Transverse colon (tissue), 4 donors: ENCODE measurements at regions not wholly inside any gene's neighbourhood (a gene's known extent, or its start where the extent isn't known, plus 50 kb on each side); places are given as distances from the start of the nearest gene placed in this dataset.

Experiments used
- EP300 ChIP-seq: sonication (generic); formaldehyde crosslinking; IDR thresholded peaks from one replicate; pipeline ENCODE4 v1.6.1; 2017; ENCODE audit warnings: antibody characterized with exemption, low read depth
- POLR2A ChIP-seq: fragments of 450-650 bp; IDR thresholded peaks from one replicate; pipeline ENCODE4 v1.6.1; 2016; ENCODE audit warnings: antibody characterized with exemption, mild to moderate bottlenecking, moderate library complexity
- POLR2AphosphoS5 ChIP-seq, 3 donors: sonication (generic); formaldehyde crosslinking; IDR thresholded peaks; one replicate each; pipeline ENCODE4 v1.6.1; 2016; ENCODE audit warnings: antibody characterized with exemption in 3 of 3
- TF ChIP-seq, protein P1 (sequence below), 5 experiments: fragments of 200-600 bp in 3 of 5; fragments of 450-650 bp in 2 of 5; sonication (generic) in 3 of 5; IDR thresholded peaks; 1 replicate in 2 of 5; 2 replicates in 3 of 5; pipeline ENCODE4 v1.5.1; 2016 to 2017; ENCODE audit warnings: antibody characterized with exemption in 5 of 5, inconsistent platforms in 3 of 5, mild to moderate bottlenecking in 2 of 5, moderate library complexity in 1 of 5

DNA sequence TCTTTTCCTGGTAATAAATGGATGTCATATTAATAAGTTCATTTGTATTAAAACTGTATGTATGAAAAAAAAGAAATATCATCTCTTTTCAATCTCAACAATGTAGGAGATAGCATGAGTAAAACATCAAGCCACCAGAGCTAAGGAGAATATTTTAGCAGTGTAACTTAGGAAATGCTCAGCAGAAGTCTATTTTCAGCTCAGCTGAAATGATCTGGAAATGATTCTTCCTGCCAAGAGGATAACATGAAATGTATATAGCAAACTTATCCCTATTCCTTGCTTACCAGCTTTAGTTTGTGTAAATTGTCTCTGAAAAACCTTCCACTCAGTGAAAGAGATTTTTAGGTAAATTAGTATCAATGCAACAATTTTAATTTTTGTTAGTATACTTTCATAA, 1194.4 kb downstream of the SLITRK1 start:
- TF ChIP-seq, protein P1, sequence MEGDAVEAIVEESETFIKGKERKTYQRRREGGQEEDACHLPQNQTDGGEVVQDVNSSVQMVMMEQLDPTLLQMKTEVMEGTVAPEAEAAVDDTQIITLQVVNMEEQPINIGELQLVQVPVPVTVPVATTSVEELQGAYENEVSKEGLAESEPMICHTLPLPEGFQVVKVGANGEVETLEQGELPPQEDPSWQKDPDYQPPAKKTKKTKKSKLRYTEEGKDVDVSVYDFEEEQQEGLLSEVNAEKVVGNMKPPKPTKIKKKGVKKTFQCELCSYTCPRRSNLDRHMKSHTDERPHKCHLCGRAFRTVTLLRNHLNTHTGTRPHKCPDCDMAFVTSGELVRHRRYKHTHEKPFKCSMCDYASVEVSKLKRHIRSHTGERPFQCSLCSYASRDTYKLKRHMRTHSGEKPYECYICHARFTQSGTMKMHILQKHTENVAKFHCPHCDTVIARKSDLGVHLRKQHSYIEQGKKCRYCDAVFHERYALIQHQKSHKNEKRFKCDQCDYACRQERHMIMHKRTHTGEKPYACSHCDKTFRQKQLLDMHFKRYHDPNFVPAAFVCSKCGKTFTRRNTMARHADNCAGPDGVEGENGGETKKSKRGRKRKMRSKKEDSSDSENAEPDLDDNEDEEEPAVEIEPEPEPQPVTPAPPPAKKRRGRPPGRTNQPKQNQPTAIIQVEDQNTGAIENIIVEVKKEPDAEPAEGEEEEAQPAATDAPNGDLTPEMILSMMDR (IDR thresholded peaks at IDR 0.05), result no peak
- no peak for TF ChIP-seq POLR2A
- TF ChIP-seq POLR2AphosphoS5 (IDR thresholded peaks at IDR 0.05), result no peak
- no peak for TF ChIP-seq EP300
